Endothelial cell of umbilical vein (primary cell): ENCODE measurements at regions not wholly inside any gene's neighbourhood (a gene's known extent, or its start where the extent isn't known, plus 50 kb on each side); places are given as distances from the start of the nearest gene placed in this dataset.

Experiments used
- BruUV-seq: library from RNA; stranded (reverse); fragments of 400-500 nt; replicated peaks from 2 replicates; lab custom pipeline; 2021; lab: Mats Ljungman, UMichigan
- CTCF ChIA-PET: fragments of 300-600, 350-600 bp; sonication (Branson Sonifier 250); formaldehyde crosslinking; loops from one replicate; lab custom pipeline; 2021; ENCODE audit warnings: antibody characterized with exemption, inconsistent platforms; lab: Charles Lee
- POLR2A ChIA-PET: fragments of 300-600, 350-600 bp; sonication (Branson Sonifier 250); formaldehyde crosslinking; loops from one replicate; lab custom pipeline; 2021; ENCODE audit warnings: antibody characterized with exemption, inconsistent platforms; lab: Charles Lee
- DNase-seq: peaks from one replicate; pipeline ENCODE4 v3.0.0-alpha.2; 2011; ENCODE audit warnings: low read depth, low spot score
- FAIRE-seq: peaks from 2 replicates; lab custom pipeline; 2011; peaks lifted over from hg19 to GRCh38; lab: Jason Lieb, UNC
- H2AFZ ChIP-seq: 2 replicates; pipeline ENCODE4 v1.6.0; 2012; ENCODE audit warnings: low read depth, low read length, control low read depth, inconsistent platforms
- H3K27ac ChIP-seq: 2 replicates; pipeline ENCODE4 v1.5.1; 2011; ENCODE audit warnings: low read depth, mild to moderate bottlenecking, control low read depth, low read length, moderate library complexity; ENCODE audit not compliant: insufficient read depth
- H3K27me3 ChIP-seq, 2 experiments: 2 replicates each; pipeline versions ENCODE4 v1.6.0 to v1.6.1; 2011; ENCODE audit warnings: low read length in 2 of 2, mixed read lengths in 1 of 2; ENCODE audit not compliant: control insufficient read depth in 2 of 2, insufficient read depth in 2 of 2
- H3K36me3 ChIP-seq, 2 experiments: 2 replicates in 1 of 2; 3 replicates in 1 of 2; pipeline ENCODE4 v1.5.1; 2011; ENCODE audit warnings: low read length in 2 of 2, mild to moderate bottlenecking in 1 of 2, moderate library complexity in 1 of 2; ENCODE audit not compliant: control insufficient read depth in 2 of 2, insufficient read depth in 2 of 2; ENCODE audit errors: extremely low read depth in 1 of 2
- H3K4me1 ChIP-seq: 3 replicates; pipeline ENCODE4 v1.5.1; 2011; ENCODE audit warnings: mild to moderate bottlenecking, low read length; ENCODE audit not compliant: control insufficient read depth, insufficient read depth; ENCODE audit errors: extremely low read depth
- H3K4me2 ChIP-seq: 2 replicates; pipeline ENCODE4 v1.6.1; 2011; ENCODE audit warnings: low read length, control low read depth, mixed read lengths; ENCODE audit not compliant: insufficient read depth
- H3K4me3 ChIP-seq, 3 experiments: fragments of 200-600 bp in 1 of 3; sonication (generic), shearing (Covaris generic) in 1 of 3; replicated peaks in 1 of 3; 2 replicates each; pipeline ENCODE4 v1.5.1; 2011 to 2016; ENCODE audit warnings: control low read depth in 3 of 3, low read length in 3 of 3, mild to moderate bottlenecking in 2 of 3, inconsistent platforms in 1 of 3, low read depth in 1 of 3, moderate library complexity in 1 of 3; ENCODE audit not compliant: insufficient read depth in 1 of 3
- H3K79me2 ChIP-seq: 2 replicates; pipeline ENCODE4 v1.6.0; 2012; ENCODE audit warnings: low read length, inconsistent platforms; ENCODE audit not compliant: control insufficient read depth, insufficient read depth
- H3K9ac ChIP-seq: replicated peaks from 2 replicates; pipeline ENCODE3; 2011; ENCODE audit warnings: low read length, control low read depth; ENCODE audit not compliant: insufficient read depth; ENCODE audit errors: extremely low read depth
- H3K9me1 ChIP-seq: replicated peaks from 3 replicates; pipeline ENCODE4 v1.6.0; 2011; ENCODE audit warnings: mild to moderate bottlenecking, low read length; ENCODE audit not compliant: control insufficient read depth, insufficient read depth; ENCODE audit errors: extremely low read depth
- H3K9me3 ChIP-seq: replicated peaks from 2 replicates; pipeline ENCODE4 v1.5.1; 2012; ENCODE audit warnings: low read length, inconsistent platforms; ENCODE audit not compliant: control insufficient read depth, insufficient read depth
- H4K20me1 ChIP-seq: replicated peaks from 2 replicates; pipeline ENCODE3; 2011; ENCODE audit warnings: mild to moderate bottlenecking, low read length; ENCODE audit not compliant: control insufficient read depth, insufficient read depth; ENCODE audit errors: extremely low read depth
- CTCF ChIP-seq, 2 donors: IDR thresholded peaks; 1 replicate in 1 of 2; 2 replicates in 1 of 2; pipeline ENCODE4 v1.5.1; 2011; ENCODE audit warnings: low read length in 2 of 2, mild to moderate bottlenecking in 2 of 2, moderate library complexity in 2 of 2, control low read depth in 1 of 2, inconsistent platforms in 1 of 2, low read depth in 1 of 2; ENCODE audit not compliant: insufficient read depth in 1 of 2; ENCODE audit errors: extremely low read depth in 1 of 2
- EZH2 ChIP-seq: IDR thresholded peaks from 2 replicates; pipeline ENCODE4 v1.6.1; 2012; ENCODE audit warnings: borderline replicate concordance, low read depth, mild to moderate bottlenecking, moderate library complexity, low read length, inconsistent platforms; ENCODE audit not compliant: severe bottlenecking
- FOS ChIP-seq: IDR thresholded peaks from 2 replicates; pipeline ENCODE4 v1.6.1; 2011; ENCODE audit warnings: mild to moderate bottlenecking, low read length, moderate library complexity, borderline replicate concordance; ENCODE audit not compliant: insufficient read depth
- GATA2 ChIP-seq: IDR thresholded peaks from 2 replicates; pipeline ENCODE4 v1.7.0; 2011; ENCODE audit warnings: low read depth, mild to moderate bottlenecking, moderate library complexity, mixed read lengths, low read length; ENCODE audit not compliant: insufficient read length, insufficient read depth
- JUN ChIP-seq: IDR thresholded peaks from 2 replicates; pipeline ENCODE4 v1.6.1; 2011; ENCODE audit warnings: borderline replicate concordance, low read depth; ENCODE audit not compliant: insufficient read length, insufficient read depth
- MYC ChIP-seq: IDR thresholded peaks from one replicate; pipeline ENCODE4 v1.6.1; 2011; ENCODE audit warnings: mild to moderate bottlenecking, low read depth, low read length
- POLR2A ChIP-seq: IDR thresholded peaks from 2 replicates; pipeline ENCODE4 v1.6.1; 2012; ENCODE audit warnings: low read depth, mild to moderate bottlenecking, control low read depth, low read length
- POLR2AphosphoS5 ChIP-seq: IDR thresholded peaks from 2 replicates; pipeline ENCODE4 v1.6.1; 2012; ENCODE audit warnings: low read depth, mild to moderate bottlenecking, control low read depth, low read length, moderate library complexity; ENCODE audit not compliant: insufficient read depth
- dilution Hi-C: fragments of 300-500 bp; cut with MboI; formaldehyde crosslinking; loops from one replicate; pipeline ENCODE4 v1.15.0; 2019; ENCODE audit warnings: low sequenced_read_pairs; ENCODE audit not compliant: extremely low pct_ligation_motif_present
- intact Hi-C: fragments of 100-400 bp; cut with micrococcal nuclease; formaldehyde crosslinking; loops from one replicate; pipeline ENCODE4 v1.10.0; 2022
- TF ChIP-seq, protein P1 (sequence below): IDR thresholded peaks from 2 replicates; pipeline ENCODE4 v1.6.1; 2011; ENCODE audit not compliant: insufficient read depth, insufficient read length

DNA sequence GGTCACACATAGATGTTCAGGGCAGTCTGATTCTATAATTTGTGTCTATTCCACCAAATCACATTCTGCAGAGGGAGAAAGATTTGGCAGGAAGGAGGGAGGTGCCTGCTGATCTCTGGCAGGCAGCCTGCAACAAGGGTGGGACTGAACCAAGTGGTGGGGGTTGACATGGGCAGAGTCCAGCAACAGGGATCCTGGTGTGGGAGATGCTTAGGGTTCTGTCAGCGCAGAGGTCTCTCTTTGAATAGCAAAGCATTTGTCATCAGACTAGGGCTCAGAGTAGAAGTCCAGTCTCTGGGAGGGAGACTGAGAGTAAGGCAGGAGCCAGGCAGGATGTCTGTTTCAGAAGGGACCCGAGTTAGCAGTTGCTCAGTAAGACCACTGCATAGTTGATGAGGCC, 94.6 kb downstream of the UTP18 start:
- H4K20me1 ChIP-seq: no peaks in the 10 kb centered on the region
- CTCF ChIA-PET: no interaction called here
- TF ChIP-seq CTCF (IDR thresholded peaks at IDR 0.05; ENCODE audit: extremely low read depth in 1 of 2, insufficient read depth in 1 of 2, low read depth in 1 of 2, low read length in 2 of 2) (no peak), EZH2 (no peak), POLR2AphosphoS5 (no peak), FOS (no peak), GATA2 (no peak), JUN (no peak), POLR2A (no peak), MYC (no peak)
- TF ChIP-seq, protein P1, sequence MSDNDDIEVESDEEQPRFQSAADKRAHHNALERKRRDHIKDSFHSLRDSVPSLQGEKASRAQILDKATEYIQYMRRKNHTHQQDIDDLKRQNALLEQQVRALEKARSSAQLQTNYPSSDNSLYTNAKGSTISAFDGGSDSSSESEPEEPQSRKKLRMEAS: no peak
- no peak overlapping the region for H2AFZ ChIP-seq
- dilution Hi-C loops: no loop called here
- intact Hi-C loops: no loop called here
- no peak overlapping the region for H3K9ac ChIP-seq
- no peak overlapping the region for H3K27ac ChIP-seq
- H3K27me3 ChIP-seq: no peaks in the 10 kb centered on the region
- no peak overlapping the region for H3K4me2 ChIP-seq
- no peak overlapping the region for H3K4me3 ChIP-seq
- no peaks in the 10 kb centered on the region for H3K36me3 ChIP-seq
- H3K4me1 ChIP-seq: no peaks in the 10 kb centered on the region
- no peak for FAIRE-seq
- POLR2A ChIA-PET: no interaction called here
- no peaks in the 10 kb centered on the region for H3K9me3 ChIP-seq
- no peak for DNase-seq
- no peaks in the 10 kb centered on the region for H3K79me2 ChIP-seq
- BruUV-seq: no TSS peak
- H3K9me1 ChIP-seq: no peaks in the 10 kb centered on the region
